Stimulated activated effector memory CD8-positive, alpha-beta T cell treated with anti-CD3 and anti-CD28 coated beads, Interleukin-12 subunit alpha, Interleukin-12 subunit beta, amount 100 ng/mL, for 72 hours (primary cell): ENCODE measurements at regions not wholly inside any gene's neighbourhood (a gene's known extent, or its start where the extent isn't known, plus 50 kb on each side); places are given as distances from the start of the nearest gene placed in this dataset.

ENCODE experiments used
- ATAC-seq: fragments of 150-1000 bp; cut with Tn5 transposase; 2 replicates; pipeline ENCODE4 v1.10.0; 2021
- DNase-seq, 2 donors: peaks; one replicate each; pipeline ENCODE4 v3.0.0; 2021 to 2022; ENCODE audit warnings: low spot score in 2 of 2
- H3K27ac Mint-ChIP-seq: one replicate; pipeline ENCODE4 v1.8.0; 2022; ENCODE audit warnings: mild to moderate bottlenecking, mixed read lengths
- H3K36me3 Mint-ChIP-seq: one replicate; pipeline ENCODE4 v1.8.0; 2022; ENCODE audit warnings: mild to moderate bottlenecking, mixed read lengths
- H3K4me1 Mint-ChIP-seq: one replicate; pipeline ENCODE4 v1.8.0; 2022; ENCODE audit warnings: mixed read lengths
- H3K4me3 Mint-ChIP-seq: one replicate; pipeline ENCODE4 v1.8.0; 2022; ENCODE audit warnings: mild to moderate bottlenecking, mixed read lengths
- H3K9me3 Mint-ChIP-seq: one replicate; pipeline ENCODE4 v1.8.0; 2022; ENCODE audit warnings: mixed read lengths

DNA sequence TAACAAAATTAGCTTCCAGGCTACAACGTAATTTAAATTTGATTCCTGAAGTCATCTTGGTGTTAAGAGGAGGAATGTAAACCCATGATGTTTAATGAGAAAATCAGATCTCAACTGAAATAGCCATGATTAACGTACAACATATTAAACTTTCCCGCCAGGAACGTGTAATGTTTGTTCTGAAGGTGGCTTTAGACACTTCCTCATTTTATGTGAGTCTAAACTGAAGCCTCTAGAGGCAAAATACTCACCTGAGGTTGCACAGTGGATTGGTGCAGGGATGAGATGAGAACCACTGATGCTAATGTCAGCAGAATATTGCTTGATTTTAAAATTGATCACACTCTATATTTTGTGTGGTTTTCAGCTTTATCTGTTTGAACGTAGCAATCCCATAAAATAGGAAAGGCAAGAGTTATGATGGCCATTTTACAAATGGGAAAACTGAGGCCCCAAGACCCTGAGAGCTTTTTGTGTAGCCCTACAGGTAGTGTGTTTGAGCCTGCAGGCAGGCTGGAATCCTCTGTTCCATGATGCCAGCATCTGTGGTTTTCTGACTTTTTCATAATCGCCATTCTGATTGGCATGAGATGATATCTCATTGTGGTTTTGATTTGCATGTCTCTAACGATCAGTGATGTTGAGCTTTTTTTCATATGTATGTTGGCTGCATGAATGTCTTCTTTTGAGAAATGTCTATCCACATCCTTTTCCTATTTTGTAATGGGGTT is 243.7 kb upstream of the BMPER start:
- ATAC-seq (no peak), DNase-seq (no peak)
- Mint-ChIP-seq H3K27ac (no peak overlapping the region), H3K36me3 (no peaks in the 10 kb centered on the region), H3K4me1 (no peaks in the 10 kb centered on the region), H3K4me3 (no peak overlapping the region), H3K9me3 (peaks cover 3% of the 10 kb centered on the region)

DNA sequence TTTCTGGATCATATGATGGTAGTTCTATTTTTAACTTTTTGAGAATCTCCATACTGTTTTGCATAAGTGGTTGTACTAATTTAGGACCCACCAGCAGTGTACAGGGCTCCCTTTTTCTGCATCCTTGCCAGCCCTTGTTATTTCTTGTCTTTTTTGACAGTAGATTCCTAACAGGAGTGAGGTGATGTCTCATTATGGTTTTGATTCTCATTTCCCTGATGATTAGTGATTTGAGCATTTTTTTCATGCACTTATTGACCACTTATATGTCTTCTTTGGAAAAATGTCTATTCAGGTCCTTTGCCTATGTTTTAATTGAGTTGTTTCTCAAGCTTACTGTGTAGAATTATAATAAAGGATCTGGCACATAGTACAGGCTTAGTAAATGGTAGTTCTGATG is 238.8 kb upstream of the BMPER start:
- DNase-seq (no peak), ATAC-seq (no peak)
- Mint-ChIP-seq H3K4me1 (no peaks in the 10 kb centered on the region), H3K36me3 (no peaks in the 10 kb centered on the region), H3K9me3 (no peaks in the 10 kb centered on the region), H3K27ac (no peak overlapping the region), H3K4me3 (no peak overlapping the region)

DNA sequence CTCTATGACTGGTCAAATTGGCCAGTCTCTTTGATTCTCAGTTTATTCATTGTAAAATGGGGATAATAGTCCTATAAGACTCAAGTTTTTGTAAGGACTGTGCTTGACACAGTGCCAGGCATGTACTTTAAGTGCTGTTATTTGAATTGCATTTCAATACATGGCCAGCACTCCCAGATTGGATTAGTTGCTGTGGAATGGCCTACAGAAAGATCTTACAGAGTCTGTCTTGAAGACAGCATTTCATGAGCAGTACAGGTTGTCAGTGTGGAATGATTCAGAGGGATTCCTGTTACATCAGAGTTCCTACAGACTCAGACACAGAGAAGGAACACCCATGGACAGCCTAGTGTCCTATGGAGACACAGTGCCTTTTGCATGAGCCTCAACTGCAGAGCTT is 238.1 kb upstream of the BMPER start:
- DNase-seq (no peak), ATAC-seq (no peak)
- H3K27ac Mint-ChIP-seq: no peak overlapping the region
- no peaks in the 10 kb centered on the region for H3K4me1 Mint-ChIP-seq
- no peaks in the 10 kb centered on the region for H3K9me3 Mint-ChIP-seq
- no peaks in the 10 kb centered on the region for H3K36me3 Mint-ChIP-seq
- no peak overlapping the region for H3K4me3 Mint-ChIP-seq

GRCh38 chr7:33669251-33669670 is 236.1 kb upstream of the BMPER start:
- ATAC-seq: no peak
- Mint-ChIP-seq H3K4me3 (no peak overlapping the region), H3K27ac (no peak overlapping the region), H3K4me1 (no peaks in the 10 kb centered on the region), H3K36me3 (no peaks in the 10 kb centered on the region), H3K9me3 (no peaks in the 10 kb centered on the region)
- no peak for DNase-seq

DNA sequence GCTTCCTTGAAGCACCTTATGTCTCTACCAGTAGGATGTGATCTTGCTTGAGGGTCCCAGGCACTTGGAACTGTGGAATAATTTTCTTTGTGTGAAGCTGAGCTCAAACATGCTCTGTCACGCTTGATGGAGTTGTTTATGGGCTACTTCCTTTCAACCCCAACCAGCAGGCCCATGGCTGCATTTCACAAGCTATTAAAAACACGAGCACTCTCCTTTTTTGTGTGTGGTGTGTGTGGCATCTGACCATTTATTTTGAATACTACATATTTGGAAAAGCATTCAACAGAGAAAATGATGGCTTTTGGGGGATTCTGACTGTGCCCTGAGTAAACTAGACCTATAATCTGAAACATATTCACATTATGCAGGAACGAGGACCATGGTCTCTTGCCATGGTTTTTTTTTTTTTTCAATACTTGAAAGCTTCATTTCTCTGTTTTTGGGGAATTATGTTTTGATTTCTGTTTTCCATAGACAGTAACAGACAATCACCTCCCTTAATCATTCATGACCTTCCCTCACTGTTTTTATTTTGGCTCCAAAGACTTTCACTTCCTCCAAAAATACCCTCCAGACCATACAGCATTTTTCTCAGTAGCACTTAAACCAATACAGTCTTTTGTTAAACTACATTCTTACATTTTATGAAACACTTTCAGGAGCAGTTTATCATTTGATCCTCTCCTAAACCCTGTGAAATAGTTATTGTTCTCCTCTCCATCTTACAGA is 233.6 kb upstream of the BMPER start:
- no peak overlapping the region for H3K4me3 Mint-ChIP-seq
- no peaks in the 10 kb centered on the region for H3K36me3 Mint-ChIP-seq
- no peak overlapping the region for H3K27ac Mint-ChIP-seq
- no peak for DNase-seq
- ATAC-seq: no peak
- H3K4me1 Mint-ChIP-seq: no peaks in the 10 kb centered on the region
- H3K9me3 Mint-ChIP-seq: no peaks in the 10 kb centered on the region

- H3K36me3 Mint-ChIP-seq: no peaks in the 10 kb centered on the region
Observed at GRCh38 chr7:33673029-33673700, 232.2 kb upstream of the BMPER start.

DNA sequence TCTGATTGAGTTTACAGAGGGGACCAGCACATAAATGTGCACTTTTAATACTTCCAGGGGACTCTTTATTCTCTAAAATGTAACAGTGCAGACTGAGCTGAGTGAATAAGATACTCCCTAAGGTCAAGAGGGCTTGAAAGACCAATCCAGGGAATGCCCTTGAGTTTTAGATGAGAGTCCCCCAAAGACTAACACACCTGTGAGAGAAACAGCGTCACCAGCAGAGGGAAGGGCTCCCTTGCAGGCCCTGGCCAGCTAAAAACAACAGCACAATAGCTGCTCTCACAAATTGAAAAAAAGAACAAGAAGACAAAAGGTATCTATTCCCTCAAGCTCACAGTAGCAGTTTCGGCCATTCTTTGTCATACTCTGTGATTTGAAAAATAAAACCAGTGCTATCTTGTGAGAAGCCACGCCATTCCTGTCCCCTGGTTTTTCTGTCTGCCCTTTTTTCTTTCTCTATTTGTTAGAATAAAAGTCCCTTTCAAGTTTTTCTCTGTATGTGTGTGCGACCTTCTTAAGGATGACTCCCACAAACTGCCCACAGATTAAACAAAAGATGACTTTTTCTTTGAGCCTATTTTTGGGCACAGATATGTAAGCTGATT is 230.4 kb upstream of the BMPER start:
- H3K9me3 Mint-ChIP-seq: peaks cover 6% of the 10 kb centered on the region
- DNase-seq (no peak), ATAC-seq (no peak)
- H3K27ac Mint-ChIP-seq: no peak overlapping the region
- no peaks in the 10 kb centered on the region for H3K36me3 Mint-ChIP-seq
- no peak overlapping the region for H3K4me3 Mint-ChIP-seq
- no peaks in the 10 kb centered on the region for H3K4me1 Mint-ChIP-seq

More at GRCh38 chr7:33673029-33673700, 232.2 kb upstream of the BMPER start:
- DNase-seq (no peak), ATAC-seq (no peak)
- H3K27ac Mint-ChIP-seq: no peak overlapping the region
- H3K4me1 Mint-ChIP-seq: no peaks in the 10 kb centered on the region
- H3K4me3 Mint-ChIP-seq: no peak overlapping the region
- no peaks in the 10 kb centered on the region for H3K9me3 Mint-ChIP-seq

DNA sequence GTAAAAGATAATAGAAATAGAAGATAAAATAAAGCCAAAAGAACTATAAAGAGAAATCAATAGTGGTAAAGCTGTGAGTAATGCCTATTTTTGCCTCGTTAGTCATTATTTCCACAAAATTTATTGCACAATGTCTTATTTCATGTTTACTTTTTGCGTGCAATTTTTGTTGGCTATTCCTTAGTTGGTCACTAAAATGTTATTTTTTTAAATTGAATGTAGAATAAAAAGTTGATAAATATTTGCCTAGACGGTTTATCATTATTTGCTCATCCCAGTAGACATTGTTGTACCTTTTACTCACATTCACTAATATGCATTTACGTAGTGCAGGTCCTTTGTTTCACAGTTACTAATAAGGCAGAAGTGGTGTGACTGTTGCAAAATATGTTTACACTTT is 227.8 kb upstream of the BMPER start:
- Mint-ChIP-seq H3K9me3 (peaks cover 6% of the 10 kb centered on the region), H3K4me1 (no peaks in the 10 kb centered on the region), H3K27ac (no peak overlapping the region), H3K36me3 (no peaks in the 10 kb centered on the region), H3K4me3 (no peak overlapping the region)
- ATAC-seq (no peak), DNase-seq (no peak)

GRCh38 chr7:33678569-33679335 is 226.6 kb upstream of the BMPER start:
- no peak overlapping the region for H3K27ac Mint-ChIP-seq
- DNase-seq (no peak), ATAC-seq (no peak)
- no peak overlapping the region for H3K4me3 Mint-ChIP-seq
- no peaks in the 10 kb centered on the region for H3K36me3 Mint-ChIP-seq
- no peaks in the 10 kb centered on the region for H3K4me1 Mint-ChIP-seq
- H3K9me3 Mint-ChIP-seq: peaks cover 6% of the 10 kb centered on the region

DNA sequence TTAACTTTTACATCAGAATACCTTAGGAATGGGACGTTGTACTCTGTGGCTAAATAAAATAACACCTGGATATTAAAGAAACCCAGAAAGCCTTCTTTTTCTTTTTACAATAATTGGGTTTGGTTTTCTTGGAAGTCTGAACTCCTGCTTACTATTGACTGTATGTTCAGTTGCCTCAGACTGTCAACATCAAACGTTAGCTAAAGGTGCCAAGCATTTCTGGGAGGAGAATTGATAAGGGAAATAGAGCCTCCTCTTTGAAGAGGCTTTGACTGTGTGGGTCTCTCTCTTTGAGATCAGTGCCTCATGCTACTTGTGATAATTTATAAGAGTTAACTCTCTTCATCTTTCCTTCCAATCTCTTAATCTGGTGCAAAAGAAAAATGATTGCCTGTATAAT is 224.7 kb upstream of the BMPER start:
- DNase-seq (no peak), ATAC-seq (no peak)
- H3K4me3 Mint-ChIP-seq: no peak overlapping the region
- H3K36me3 Mint-ChIP-seq: no peaks in the 10 kb centered on the region
- no peaks in the 10 kb centered on the region for H3K4me1 Mint-ChIP-seq
- peaks cover 9% of the 10 kb centered on the region for H3K9me3 Mint-ChIP-seq
- no peak overlapping the region for H3K27ac Mint-ChIP-seq

GRCh38 chr7:33685503-33685902 is 219.8 kb upstream of the BMPER start:
- DNase-seq (no peak), ATAC-seq (no peak)
- Mint-ChIP-seq H3K9me3 (peaks cover 8% of the 10 kb centered on the region), H3K4me3 (no peak overlapping the region), H3K36me3 (no peaks in the 10 kb centered on the region), H3K4me1 (no peaks in the 10 kb centered on the region), H3K27ac (no peak overlapping the region)

DNA sequence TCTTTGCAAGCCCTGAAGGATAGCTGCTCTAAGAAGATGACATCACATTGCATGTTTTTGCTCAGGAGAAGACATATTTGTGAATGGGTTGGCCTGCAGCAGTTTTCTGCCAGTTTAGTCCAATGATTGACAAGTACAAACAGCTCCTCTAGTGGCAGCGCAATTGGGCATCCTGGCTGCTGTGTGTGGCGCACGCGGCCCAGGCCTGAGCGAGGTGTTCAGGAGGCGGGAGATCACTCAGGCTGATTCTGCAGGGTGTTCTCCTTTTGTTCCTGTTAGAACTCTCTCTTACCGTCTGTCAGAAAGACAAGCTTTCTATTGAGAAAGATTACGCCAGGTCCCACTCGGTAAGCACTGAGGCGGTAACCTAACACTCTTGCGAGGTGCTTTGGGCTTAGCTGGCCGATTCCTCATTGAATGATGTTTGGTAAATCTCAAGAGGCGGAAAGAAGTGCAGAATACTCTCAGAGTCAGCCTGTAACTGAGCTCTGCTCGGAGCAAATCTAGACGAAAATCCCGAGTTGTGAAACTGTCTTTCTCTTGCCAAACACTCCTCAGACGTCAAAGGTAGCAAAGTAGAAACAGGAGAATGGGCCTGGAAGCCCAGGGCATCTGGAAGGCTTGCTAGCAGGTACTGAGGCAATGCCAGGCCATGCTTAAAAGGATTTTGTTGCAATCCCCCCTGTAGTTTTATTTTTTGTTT is 219.2 kb upstream of the BMPER start:
- DNase-seq: no peak
- H3K4me1 Mint-ChIP-seq: no peaks in the 10 kb centered on the region
- no peak overlapping the region for H3K27ac Mint-ChIP-seq
- ATAC-seq: no peak
- no peak overlapping the region for H3K4me3 Mint-ChIP-seq
- no peaks in the 10 kb centered on the region for H3K36me3 Mint-ChIP-seq
- H3K9me3 Mint-ChIP-seq: peaks cover 12% of the 10 kb centered on the region

DNA sequence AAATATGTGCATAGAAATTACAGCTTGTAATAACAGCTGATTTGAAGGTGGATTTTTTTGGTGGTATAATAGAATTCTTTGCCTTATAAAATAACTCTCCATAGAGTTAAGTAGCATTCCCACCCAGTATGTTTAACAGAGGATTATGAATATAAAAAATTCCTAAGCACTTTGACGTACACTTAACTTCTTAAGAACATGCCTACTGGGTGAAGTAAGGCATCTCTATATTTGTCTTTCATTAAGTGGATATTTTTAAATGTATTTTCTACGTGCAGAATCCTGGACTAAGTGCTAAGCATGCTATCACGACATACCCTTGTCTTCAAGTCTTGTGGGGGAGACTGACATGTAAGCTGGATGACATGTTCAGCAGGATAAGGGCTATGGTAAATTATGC is 217.7 kb upstream of the BMPER start:
- Mint-ChIP-seq H3K36me3 (no peaks in the 10 kb centered on the region), H3K9me3 (peaks cover 12% of the 10 kb centered on the region)

GRCh38 chr7:33691180-33691579 is 214.2 kb upstream of the BMPER start:
- no peak for DNase-seq
- Mint-ChIP-seq H3K9me3 (peaks cover 10% of the 10 kb centered on the region), H3K27ac (no peak overlapping the region), H3K4me3 (no peak overlapping the region), H3K4me1 (no peaks in the 10 kb centered on the region), H3K36me3 (no peaks in the 10 kb centered on the region)
- no peak for ATAC-seq

More for the DNA sequence above, 217.7 kb upstream of the BMPER start:
- Mint-ChIP-seq H3K4me3 (no peak overlapping the region), H3K4me1 (no peaks in the 10 kb centered on the region), H3K27ac (no peak overlapping the region)
- DNase-seq: no peak
- ATAC-seq: no peak
